Fibroblast of skin of left biceps (primary cell): ENCODE measurements at regions not wholly inside any gene's neighbourhood (a gene's known extent, or its start where the extent isn't known, plus 50 kb on each side); places are given as distances from the start of the nearest gene placed in this dataset.
"Not testable (repeated sequence)": the region's sequence is repeated elsewhere in the genome, so short reads cannot be mapped to it uniquely, and the experiment has no call there.

Experiments
- DNase-seq, 2 experiments: peaks; one replicate each; pipeline ENCODE4 v3.0.0-alpha.2; 2013; ENCODE audit warnings: low read depth in 2 of 2

GRCh38 chr6:57860481-57861315 lies 543.3 kb downstream of the PRIM2 start:
- DNase-seq = not testable (repeated sequence)

DNA sequence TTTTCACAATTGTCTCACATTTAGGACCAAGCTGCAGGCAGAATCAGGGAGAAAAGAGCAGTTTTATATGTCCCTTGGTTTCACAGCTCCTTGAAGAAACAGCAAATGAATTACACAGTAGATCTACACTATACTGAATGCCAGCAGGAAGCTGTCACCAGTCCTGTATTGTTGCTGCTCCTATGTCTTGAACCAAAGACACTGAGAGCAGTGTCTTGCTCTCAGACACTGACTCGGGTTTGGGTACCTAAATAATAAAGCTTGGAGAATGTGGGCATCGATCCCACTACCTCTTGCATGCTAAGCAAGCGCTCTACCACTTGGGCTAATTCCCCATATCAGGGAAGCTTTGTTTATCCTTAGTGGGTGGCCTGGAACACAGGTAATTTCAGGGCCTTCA lies 552.7 kb downstream of the PRIM2 start:
- not testable (repeated sequence) for DNase-seq

- DNase-seq = not testable (repeated sequence)
Observed at GRCh38 chr6:57873424-57873823, 556.0 kb downstream of the PRIM2 start.

DNA sequence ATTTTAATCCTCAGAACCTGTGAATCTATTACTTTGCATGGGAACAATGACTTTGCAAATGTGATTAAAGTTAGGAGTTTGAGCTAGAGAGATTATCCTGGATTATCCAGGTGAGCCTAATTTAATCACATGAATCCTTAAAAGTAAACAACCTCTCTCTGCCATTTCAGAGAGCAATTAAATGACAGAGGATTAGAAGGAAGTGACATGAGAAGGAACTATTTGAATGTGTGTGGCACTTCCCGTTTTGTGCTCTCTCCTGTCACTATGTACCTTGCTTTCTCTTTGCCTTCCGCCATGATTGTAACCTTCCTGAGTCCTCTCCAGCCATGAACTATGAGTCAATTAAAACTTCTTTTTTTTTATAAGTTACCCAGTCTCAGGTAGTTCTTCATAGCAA lies 559.2 kb downstream of the PRIM2 start:
- not testable (repeated sequence) for DNase-seq

GRCh38 chr6:57877729-57878128 lies 560.3 kb downstream of the PRIM2 start:
- not testable (repeated sequence) for DNase-seq

GRCh38 chr6:57878792-57879191 lies 561.4 kb downstream of the PRIM2 start:
- DNase-seq = not testable (repeated sequence)

DNA sequence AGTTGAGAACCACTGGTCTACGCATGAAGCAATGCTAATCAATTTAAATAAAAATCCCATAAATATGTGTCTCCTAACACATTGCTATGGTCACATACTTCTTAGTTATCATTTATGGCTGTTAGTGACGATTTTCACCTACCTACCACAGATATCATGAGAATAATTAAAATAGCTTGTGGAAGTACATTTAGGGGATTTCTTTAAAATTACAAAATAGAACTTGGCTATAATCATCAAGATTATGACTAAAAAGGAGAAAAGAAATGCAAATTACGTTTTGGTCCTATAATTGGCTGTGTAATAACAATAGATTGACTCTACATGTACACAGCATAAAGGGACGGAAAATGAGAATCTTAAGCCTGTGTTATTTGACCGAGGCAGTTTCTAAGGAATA lies 581.4 kb downstream of the PRIM2 start:
- not testable (repeated sequence) for DNase-seq

DNA sequence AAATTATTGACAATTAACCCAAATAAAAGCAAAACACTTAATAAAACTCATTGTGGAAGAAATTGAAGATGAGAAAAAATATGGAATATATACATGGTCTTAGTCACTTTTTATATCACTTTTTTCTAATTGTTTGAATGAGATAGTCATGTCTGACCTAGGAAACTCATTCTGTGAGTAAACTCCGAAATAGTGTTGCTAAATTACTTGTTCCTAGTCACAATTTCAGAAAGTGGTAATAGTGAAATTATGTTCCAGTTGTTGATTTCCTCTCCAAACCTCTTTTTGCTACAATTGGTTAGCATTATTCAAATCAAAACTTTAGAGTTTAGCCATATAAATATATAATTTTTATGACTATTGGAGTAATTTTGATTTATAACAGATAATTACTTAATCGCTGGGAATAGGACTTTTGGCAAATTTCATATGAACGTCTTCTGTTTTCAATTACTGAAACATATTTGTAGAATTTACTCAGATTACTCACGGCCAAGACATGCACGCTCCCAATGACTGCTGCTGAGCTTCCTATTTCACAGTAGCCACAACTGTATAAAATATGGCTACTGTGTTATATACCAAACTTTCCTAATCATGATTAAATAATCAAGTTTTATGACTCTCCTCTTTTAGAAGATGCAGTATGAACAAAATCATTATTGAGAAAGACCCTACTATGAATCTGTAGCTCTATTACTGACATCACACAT lies 583.4 kb downstream of the PRIM2 start:
- peak in 1 of 2 experiments; percentile 3 for DNase-seq

- peak; percentile 24 to 33 for DNase-seq
Observed at GRCh38 chr6:57901445-57901844, 584.0 kb downstream of the PRIM2 start.

DNA sequence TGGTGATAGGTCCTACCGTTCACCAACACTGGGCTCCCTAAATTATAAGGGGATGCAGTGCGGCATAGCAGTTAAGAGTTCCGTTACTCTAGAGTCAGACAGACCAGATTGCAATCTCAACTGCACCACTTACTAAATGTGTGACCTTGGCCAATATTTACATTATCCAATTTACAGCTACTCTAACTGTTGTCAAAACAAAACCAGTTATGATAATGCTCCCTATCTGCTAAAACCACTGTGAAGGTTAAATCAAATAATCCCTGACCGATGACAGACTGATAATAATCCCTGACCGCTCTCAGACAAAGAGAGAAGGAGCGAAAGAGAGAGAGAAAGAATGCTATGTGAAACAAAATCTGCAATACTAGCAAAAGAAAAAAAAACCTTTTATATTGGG lies 586.9 kb downstream of the PRIM2 start:
- DNase-seq = not testable (repeated sequence)

DNA sequence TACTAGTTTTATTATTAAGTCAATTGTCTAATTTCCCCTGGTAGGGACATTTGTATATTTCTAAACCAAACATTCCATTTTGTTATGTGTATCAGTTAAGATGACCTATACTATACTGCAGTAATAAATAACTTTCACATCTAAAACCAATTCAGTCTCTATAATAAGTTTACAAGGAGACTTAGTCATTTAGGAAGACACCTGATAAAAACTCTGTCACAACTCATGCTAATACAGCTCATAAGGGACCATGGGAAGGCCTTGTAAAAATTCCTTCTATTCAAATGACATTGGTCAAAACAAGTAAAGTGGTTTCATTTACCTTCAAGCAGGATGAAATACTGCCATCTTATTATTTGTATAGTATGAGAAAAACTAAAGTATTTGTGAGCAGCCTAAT lies 597.9 kb downstream of the PRIM2 start:
- DNase-seq = not testable (repeated sequence)

- DNase-seq = not testable (repeated sequence)
Observed at GRCh38 chr6:57942966-57943365, 625.5 kb downstream of the PRIM2 start.

DNA sequence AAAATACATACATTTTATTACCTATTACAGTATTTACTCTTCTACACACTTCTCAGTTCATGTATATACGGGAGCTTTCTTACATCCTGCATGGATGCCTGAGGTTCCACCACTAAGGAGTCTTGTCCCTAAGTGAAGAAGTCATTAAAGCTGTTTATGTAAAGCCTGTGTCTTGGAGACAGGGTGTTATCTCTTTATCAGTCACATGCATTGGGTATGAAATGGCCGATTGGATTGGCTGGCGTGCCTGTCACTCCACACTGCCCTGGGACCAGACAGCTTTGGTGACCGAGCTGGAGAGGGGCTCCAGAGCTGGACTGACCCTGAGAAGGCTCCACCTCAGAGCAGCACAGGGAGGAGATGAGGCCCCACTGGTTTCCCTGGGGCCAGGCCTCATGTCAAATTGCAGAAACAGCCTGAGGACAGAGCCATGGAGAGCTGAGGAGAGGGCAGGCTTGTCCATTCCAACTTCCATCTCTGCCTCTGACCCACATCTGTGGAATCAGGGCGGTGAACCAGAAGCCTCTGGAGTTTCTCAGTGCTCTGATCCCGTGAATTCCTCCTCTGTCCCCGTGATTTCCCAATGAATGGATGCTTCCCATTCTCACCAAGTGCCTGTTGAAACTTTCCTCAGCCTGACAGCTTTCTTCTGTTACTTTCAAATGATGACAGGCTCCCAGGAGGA lies 628.8 kb downstream of the PRIM2 start:
- not testable (repeated sequence) for DNase-seq

DNA sequence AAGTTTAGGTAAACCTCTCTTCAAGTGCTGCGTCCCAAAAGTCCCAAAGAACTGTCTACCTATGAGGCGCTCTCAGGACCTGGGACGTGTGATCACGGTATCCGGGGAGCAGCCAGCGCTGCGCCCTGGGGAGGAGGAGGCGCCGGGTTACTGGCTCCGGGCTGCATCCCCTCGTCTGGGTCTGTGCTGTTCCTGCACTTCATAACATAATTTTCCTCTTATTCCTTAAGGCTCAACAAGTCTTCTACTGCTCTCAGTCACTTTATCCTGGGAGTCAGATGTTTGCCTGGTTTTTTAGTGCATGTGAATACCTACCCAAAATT lies 629.3 kb downstream of the PRIM2 start:
- DNase-seq = not testable (repeated sequence)

- DNase-seq = not testable (repeated sequence)
Observed at GRCh38 chr6:57948481-57948880, 631.1 kb downstream of the PRIM2 start.

GRCh38 chr6:57950430-57950829 lies 633.0 kb downstream of the PRIM2 start:
- not testable (repeated sequence) for DNase-seq

DNA sequence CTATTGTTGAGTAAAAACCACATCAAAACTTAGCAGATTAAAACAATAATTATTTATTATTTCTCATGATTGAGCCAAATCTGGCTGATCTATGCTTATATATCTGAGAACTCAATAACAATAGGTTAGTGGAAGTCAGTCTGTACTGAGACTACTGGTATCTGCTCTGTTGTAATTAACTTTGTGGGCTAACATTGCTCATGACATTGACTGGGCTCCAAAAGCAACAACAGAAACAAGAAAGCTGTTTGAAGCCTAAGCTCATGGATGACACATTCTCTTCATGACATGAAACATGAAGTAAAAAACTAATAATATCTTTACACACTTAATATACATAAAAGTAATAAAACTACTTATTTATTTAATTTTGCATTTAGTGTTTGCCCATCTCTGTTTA lies 649.3 kb downstream of the PRIM2 start:
- DNase-seq = not testable (repeated sequence)

- DNase-seq = not testable (repeated sequence)
Observed at GRCh38 chr6:57971956-57972355, 654.5 kb downstream of the PRIM2 start.

DNA sequence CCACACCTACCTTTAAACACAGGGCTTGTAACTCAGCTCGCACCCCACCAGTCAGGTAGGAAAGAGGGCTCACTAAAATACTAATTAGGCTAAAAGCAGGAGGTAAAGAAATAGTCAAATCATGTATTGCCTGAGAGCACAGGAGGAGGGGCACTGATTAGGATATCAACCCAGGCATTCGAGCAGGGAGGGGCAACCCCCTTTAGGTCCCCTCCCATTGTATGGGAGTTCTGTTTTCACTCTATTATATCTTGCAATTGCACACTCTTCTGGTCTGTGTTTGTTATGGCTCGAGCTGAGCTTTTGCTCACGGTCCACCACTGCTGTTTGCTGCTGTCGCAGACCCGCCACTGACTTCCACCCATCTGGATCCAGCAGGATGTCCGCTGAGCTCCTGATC lies 657.2 kb downstream of the PRIM2 start:
- no peak for DNase-seq

GRCh38 chr6:57975127-57975526 lies 657.7 kb downstream of the PRIM2 start:
- DNase-seq = not testable (repeated sequence)

DNA sequence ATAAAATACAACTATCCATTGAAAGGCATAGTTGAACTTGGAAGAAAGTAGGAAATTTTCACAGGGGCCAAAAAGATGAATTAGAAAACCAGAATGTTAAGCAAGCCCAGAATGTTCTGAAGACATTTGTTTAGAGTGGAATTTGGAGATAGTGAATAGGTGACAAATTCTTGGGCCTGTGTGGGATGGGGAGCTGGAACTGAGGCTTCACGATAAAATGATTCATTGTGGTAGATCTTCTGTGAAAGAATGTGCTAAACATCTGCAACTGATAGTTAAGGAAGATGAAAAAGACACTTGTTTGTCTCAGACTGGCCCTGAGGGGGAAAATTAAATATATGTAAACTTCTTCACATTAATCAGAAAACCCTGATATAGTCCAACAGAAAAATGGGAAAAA lies 658.9 kb downstream of the PRIM2 start:
- DNase-seq = not testable (repeated sequence)

DNA sequence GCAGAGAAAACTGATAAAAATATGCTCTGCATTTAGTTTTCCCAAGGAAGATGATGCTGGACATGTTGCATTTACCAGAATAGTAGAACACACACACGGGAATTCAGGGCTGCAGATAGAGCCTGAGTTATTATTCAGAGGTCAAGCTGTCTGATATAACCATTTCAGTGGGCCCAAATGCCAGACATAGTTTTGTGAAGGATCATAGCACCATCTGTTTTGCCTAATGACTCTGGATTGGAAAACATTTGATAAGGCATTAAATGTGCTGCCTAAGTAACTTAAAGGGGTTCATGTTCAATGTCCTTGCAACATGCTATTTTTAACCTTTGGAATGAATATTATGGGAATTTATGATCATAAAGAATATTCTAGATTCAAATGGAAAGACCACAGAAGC lies 666.2 kb downstream of the PRIM2 start:
- not testable (repeated sequence) for DNase-seq
